SHP77 treated with DMSO at 0.1 percent for 48 hours (cell line): ENCODE measurements at regions not wholly inside any gene's neighbourhood (a gene's known extent, or its start where the extent isn't known, plus 50 kb on each side); places are given as distances from the start of the nearest gene placed in this dataset.
"Not testable (repeated sequence)": the region's sequence is repeated elsewhere in the genome, so short reads cannot be mapped to it uniquely, and the experiment has no call there.

ENCODE experiments used
- DNase-seq: peaks from one replicate; lab custom pipeline; 2025; lab: John Stamatoyannopoulos, UW

DNA sequence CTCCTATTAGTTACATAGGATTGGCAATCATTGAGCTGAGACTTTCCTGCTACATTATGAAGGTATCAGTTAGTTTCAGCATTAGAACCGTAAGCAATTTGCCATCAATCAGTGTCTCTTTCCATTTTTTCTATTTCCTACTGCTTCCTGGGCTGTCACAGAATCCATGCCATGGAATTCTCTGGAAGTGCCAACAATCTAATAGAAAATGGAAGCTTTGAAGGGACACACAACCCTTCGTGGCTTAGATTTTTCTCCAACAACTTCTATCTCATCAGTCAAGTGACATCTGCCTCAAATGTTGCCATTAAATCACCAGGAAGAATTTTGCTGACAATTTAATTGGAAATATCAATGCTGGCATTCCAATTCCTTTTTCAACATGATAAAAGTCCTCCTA, 183.5 kb upstream of the PARD3B start:
- DNase-seq: no peak

DNA sequence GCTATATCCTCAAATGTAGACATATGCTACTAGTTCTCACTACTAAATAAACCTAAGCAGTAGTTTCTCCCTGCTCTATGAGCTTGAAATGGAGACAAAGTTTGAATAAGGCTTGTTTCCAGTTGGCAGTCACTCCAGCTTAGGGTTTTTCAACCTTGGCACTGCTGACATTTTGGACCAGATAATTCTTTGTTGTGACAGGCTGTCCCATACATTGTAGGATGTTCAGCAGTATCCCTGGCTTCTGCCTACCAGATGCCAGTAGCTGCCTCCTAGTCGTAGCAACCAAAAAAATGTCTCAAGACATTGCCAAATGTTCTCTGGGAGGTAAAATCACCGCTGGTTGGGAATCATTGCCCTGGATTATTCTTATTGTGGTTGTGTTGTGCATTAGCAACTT, 182.7 kb upstream of the PARD3B start:
- DNase-seq: no peak

DNA sequence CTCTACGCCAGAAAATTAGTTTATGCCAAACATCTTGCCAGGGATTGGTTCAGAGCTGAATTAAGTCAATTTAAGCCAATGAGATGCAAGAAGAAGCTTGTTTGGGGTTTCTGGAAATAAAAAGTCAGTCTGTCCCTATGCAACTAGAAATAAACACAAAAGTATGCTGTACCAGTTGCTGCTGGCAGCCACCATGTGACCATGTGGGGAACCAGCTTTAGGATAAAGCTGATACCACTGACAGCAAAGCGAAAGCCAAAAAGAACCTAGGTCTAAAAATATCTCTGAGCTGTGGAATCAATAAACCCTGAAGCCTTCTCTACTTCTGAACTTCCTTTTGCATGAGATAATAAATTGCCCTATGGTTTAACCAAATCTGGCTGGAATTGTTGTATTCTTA, 181.8 kb upstream of the PARD3B start:
- no peak for DNase-seq

DNA sequence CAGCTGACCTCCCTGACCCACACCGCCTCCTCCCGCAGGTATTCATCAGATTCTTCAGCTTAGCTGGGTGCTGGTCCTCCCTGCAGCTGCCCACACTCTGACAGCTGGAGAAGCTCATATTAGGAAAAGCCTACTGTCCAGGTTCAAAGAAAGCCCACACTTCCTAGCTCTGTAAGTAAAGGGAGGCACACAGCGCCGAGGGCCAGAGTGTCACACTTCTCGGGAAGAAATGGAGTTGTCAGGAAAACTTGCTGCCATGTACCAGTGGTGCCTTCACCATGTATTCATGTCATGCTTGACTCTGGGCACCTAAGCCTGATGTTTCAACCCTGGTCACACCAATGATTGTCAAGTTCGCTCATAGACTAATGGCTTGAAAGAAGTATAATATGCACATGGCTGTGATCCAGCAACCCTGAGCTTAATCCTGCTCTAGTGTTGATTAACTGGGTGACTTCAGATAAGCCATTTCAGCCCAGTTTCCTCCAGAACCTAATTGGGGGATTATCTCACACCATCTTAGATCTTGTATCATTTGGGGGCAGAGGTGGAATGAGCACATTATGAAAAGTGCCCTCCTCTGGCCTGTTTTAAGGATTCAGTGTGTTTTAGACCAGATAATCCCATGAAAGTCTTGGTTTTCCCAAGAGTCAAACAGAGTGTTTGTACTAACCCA, 180.3 kb upstream of the PARD3B start:
- no peak for DNase-seq

DNA sequence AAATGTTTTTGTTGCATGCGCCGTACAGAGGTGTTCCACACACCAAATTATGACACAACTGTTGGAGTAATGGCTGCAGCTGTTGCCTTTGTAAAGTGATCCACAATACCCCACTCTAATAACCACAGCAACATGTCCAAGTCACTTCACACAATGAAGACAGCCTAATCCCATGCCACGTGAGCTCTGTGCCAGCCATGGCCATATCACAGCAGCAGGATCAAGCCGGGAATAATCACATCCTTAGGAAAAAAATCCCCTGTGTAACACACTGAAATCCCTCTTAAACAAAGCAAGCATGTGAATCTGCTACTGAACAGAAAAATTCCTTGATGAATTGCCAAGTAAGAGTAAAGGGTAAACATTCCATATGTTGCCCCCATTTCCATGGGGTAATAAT, 179.5 kb upstream of the PARD3B start:
- no peak for DNase-seq

DNA sequence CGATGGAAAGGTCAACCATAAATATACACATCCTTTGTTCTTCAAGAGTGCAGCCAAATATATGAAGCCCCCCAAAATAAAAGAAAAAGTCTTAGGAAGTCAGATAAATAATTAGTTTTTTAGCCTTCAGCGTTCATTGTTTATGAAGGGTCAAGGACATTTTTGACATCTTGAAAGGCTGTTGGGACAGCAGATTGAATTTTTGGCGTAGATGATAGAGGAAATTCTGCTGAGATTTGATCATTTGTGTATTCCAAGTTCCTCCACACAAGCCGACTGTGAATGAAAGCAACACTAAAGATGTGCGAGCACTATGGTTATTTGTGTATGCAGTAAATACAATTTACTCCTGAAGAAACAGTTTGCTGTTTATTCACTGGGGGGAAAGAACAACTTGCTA, 177.8 kb upstream of the PARD3B start:
- DNase-seq: no peak

DNA sequence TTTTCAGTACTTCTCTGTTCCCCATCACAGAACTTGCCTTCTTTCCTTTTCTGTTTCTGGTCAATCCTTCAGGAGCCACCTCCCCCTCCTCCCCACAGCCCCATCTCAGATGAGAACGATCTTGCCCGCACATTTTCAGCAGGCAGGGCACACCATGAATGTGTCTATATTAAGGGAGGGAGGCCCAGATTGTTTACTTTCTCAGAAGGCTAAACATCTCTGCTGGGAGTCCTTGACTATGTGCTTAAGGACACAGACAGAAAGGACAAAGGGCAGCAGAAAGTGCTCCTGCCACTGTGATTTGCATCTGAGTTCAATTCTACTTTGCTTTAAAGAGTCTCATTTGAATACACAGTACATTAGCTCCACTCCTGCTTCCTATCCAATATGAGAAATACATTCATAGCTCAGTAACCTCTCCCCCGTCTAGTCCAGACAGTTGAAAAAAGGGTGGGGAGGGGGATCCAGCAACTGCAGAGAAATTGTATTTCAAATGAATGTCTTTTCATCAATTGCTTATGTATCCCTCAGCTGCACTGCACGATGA, 175.0 kb upstream of the PARD3B start:
- DNase-seq: no peak

- DNase-seq: no peak
Observed at GRCh38 chr2:204373942-204374341, 171.3 kb upstream of the PARD3B start.

- DNase-seq: no peak
Observed at GRCh38 chr2:204380141-204380881, 165.0 kb upstream of the PARD3B start.

DNA sequence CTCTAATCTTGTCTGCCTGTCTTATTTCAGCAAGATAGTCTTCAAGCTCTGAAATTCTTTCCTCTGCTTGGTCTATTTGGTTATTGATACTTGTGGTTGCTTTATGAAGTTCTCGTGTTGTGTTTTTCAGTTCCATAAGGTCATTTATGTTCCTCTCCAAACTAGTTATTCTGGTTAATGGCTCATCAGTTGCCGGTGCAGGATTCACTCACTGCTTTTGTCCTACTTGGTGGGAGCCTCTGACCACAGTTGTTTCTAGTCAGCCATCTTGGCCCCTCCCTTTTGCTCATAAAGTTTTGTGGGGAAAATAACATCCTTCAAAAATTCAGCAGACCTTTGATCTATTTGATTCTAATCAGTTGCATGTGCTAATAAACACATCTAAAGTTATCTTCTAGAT, 158.6 kb upstream of the PARD3B start:
- no peak for DNase-seq

DNA sequence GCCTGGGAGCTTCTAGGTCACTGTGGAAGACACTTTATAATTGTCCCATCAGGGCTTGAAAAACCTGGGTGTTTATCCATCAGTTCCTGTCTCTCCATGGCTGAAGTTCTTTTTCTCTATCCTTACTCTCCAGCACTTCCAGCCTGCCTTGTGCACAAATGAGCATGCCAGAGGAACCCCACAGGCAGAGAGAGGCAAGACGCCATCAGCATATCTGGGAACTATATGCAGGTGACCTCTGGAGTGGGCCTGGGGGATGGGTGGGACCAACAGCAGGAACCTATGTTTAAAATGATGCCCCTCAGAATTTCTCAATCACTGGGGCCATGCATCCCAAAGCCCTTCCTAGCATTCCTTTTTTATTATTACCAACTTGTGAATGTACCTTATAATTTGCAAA, 156.2 kb upstream of the PARD3B start:
- DNase-seq: no peak

DNA sequence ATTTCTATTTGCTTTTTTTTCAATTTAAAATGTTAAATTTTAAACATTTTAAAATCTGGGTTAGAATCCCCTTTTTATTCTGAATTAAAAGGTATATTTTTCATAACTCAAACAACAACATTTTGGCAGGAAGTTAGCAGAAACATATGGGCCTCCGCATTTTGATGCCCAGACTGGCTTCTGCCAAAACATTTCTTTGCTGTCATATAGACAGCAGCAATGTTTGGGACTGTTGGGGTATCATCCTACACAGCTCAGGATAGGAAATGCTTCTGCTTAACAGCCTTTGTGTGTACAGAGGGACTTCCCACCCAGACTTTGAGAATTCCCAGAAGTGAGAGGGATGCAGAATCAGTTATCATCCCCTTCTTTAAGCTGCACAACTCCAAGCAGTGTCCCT, 155.4 kb upstream of the PARD3B start:
- DNase-seq: no peak

DNA sequence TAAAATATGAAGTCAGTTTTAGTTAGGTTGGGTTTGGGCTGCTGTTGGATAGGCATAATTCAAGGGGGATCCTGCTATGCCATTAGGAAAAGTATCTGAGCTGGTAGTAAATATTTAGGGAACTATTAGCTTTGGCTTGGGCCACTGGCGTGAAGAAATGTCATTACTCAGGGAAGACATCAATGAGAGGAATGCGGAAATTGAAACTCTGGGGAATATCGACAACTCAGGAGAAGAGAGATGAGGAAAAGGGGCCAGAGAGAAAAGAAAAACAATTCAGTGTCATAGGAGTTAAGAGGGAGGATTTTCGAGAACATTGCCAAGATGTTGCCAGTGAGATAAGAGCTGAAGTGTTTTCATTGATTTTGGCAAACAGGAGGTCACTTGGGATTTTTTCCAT, 149.7 kb upstream of the PARD3B start:
- no peak for DNase-seq

DNA sequence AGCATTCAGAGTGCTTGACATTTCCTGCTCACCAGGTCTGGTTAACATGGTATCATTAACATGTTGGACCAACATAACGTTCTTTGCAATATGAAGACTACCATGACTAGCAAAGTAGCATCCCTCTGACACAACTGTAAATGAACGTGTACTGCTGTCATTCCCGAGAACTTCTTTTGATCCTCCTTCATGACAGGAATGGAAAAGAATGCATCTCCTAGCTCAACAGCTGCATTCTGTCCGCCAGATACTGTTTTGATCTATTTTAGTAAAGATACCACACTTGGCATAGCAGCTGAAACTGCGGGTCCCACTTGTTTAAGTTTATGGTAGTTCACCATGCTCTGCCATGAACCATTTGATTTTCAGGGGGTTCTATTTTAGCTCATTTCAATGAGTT, 144.2 kb upstream of the PARD3B start:
- no peak for DNase-seq

DNA sequence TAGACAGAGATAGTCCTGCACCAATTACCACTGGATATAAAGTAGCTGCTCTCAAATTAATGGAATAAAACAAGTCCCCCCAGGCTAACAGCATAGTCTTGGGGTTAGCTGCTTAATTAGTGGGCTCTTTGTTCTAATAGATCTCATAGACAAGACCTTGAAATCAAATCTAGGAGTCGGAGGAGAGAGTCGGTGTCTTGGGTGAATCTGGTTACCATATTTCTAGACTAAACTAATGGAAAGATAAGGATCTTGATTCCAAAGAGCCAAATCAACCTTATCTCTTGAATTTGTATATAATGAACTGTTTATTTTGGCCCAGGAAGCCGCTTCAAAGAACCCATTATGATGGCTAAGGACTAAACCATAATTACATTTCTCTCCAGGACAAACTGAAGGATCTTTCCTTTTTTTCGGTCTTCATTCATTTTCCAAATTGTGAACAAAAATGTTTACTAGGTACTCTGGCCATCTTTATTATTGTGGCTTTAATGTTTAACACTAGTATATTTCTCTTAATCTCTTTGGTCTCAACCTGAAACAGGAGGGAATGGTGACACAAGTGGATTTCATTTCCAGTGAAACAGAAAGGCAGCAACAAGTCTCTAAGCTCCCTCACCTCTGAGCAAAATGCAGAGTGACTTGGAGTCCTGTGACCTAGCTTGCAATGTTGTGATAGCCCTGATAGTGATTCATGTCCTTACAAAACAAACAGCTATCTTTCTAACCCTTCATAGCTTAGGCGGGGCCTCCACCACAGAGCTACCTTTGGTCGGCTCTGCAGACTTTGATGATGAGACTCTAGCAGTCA, 137.9 kb upstream of the PARD3B start:
- DNase-seq: no peak

DNA sequence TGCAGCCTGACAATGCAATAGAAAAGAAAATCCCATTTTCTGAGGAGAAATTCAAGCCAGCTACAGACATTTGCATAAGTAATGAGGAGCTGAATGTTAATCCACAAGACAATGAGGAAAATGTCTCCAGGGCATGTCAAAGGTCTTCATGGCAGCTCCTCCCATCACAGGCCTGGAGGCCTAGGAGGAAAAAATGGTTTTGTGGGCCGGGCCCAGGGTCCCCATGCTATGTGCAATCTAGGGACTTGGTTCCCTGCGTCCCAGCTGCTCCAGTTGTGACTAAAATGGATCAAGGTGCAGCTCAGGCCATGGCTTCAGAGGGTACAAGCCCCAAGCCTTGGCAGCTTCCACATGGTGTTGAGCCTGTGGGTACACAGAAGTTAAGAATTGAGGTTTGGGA, 132.5 kb upstream of the PARD3B start:
- DNase-seq: not testable (repeated sequence)

GRCh38 chr2:204415406-204416181, 129.7 kb upstream of the PARD3B start:
- no peak for DNase-seq

DNA sequence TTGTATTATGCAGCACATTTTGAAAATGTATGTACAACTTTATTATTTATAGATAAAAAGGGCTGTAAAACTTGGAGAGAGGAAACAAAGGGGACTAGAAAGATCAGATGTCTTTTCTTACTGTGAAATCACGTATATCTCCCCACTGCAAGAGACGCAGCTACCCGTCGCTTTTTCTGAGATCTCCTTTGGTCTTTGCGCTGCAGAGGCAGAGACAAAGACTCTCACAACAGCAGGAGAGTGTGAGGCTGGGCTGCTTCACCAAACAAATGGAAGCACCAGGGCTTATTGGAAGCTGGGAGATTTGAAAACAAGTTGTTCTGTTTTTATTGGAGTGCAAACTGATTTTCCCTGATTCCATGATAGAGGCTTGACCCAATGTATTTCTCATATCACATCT, 129.0 kb upstream of the PARD3B start:
- no peak for DNase-seq

DNA sequence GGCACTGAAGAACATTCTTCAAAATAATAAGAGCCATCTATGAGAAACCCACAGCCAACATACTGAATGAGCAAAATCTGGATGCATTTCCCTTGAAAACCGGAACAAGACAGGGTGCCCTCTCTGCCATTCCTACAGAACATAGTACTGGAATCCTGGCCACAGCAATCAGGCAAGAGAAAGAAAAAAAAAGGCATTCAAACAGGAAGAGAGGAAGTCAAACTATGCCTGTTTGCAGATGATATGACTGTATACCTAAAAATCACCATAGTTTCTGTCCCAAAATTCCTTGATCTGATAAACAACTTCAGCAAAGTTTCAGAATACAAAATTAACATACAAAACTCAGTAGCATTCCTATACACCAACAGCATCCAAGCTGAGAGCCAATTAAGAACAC, 119.5 kb upstream of the PARD3B start:
- no peak for DNase-seq

- DNase-seq: no peak
Observed at GRCh38 chr2:204428675-204429074, 116.6 kb upstream of the PARD3B start.

DNA sequence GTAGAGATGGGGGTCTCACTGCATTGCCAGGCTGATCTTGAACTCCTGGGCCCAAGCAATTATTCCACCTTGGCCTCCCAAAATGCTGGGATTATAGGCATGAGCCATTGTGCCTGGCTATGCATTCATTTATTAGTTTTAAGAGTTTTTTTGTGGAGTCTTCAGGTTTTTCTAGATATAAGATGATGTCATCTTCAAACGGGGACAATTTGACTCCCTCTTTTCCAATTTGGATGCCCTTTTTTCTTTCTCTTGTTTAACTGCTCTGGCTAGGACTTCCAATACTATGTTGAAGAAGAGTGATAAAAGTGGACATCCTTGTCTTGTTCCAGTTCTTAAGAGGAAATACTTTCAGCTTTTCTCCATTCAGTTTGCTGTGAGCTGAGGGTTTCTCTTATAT, 113.7 kb upstream of the PARD3B start:
- DNase-seq: no peak

- no peak for DNase-seq
Observed at GRCh38 chr2:204432196-204432595, 113.1 kb upstream of the PARD3B start.
